ENCODE measurements at regions not wholly inside any gene's neighbourhood (a gene's known extent, or its start where the extent isn't known, plus 50 kb on each side); places are given as distances from the start of the nearest gene placed in this dataset.

DNA sequence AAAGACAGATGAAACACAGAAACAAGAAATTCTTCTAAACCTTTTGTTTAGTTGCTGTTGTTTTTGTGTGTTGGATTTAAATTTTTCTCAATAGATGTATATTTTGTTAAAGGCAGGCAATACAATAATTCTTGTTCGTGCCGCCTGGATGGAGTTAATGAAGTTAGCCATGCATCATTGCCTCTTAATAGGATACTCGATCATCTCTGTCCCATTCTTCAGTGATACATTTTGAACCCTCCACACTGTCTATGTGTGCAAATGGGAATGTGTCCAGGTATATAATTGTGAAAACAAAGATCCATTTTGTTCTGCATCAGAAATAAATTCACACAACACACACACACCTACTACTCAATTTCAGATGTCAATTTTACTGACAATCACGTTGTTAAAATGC is 186.6 kb upstream of the ADAMTS16 start:
- Mint-ChIP-seq H3K9me3 (no peaks in the 10 kb centered on the region), H3K4me3 (no peak overlapping the region), H3K27me3 (no peaks in the 10 kb centered on the region), H3K36me3 (ENCODE audit: low read depth) (no peaks in the 10 kb centered on the region), H3K27ac (no peak overlapping the region), H3K4me1 (no peaks in the 10 kb centered on the region)
- no peak for DNase-seq
- POLR2A ChIA-PET = no interaction called here
- CTCF ChIA-PET = no interaction called here

DNA sequence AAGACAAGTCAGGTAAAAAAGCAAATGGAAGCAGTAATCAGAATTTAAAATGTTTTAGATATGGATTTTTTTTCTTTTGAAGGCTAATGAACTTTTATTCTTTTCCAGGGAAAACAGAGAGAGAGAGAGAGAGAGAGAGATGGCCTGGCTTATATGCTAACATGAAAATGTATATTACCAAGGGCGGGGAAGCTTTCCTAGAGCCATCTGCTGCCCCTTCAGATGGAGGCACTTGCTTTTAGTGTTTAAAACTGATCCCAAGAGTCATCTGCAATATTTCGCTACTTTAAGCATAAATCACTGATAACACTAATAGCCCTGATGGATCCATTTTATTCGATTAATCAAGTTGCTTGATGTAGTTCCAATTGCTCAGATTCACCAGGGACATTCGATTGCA is 186.1 kb upstream of the ADAMTS16 start:
- POLR2A ChIA-PET = no interaction called here
- no peaks in the 10 kb centered on the region for H3K9me3 Mint-ChIP-seq
- H3K4me1 Mint-ChIP-seq = no peaks in the 10 kb centered on the region
- no peak overlapping the region for H3K27ac Mint-ChIP-seq
- no peak overlapping the region for H3K4me3 Mint-ChIP-seq
- no peaks in the 10 kb centered on the region for H3K36me3 Mint-ChIP-seq (ENCODE audit: low read depth)
- no peaks in the 10 kb centered on the region for H3K27me3 Mint-ChIP-seq
- CTCF ChIA-PET = no interaction called here
- DNase-seq = no peak

DNA sequence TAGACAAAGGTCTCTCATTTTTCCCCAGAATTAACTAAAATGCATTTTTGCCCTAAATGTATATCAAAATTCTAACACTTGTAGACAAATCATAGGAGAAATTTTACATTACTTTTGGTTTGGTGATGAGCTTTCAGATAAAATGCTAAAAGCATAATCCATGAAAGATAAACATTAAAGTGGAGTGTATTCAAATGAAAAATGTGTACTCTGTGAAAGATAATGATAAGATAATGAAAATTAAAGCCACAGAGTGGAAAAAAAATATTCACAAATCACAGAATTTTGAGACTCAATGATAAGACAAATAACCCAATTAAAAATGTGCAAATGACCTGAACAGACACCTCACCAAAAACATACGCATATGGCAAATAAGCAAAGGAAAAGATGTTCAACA is 176.9 kb upstream of the ADAMTS16 start:
- H3K4me3 Mint-ChIP-seq = no peak overlapping the region
- H3K9me3 Mint-ChIP-seq = no peaks in the 10 kb centered on the region
- no peaks in the 10 kb centered on the region for H3K36me3 Mint-ChIP-seq (ENCODE audit: low read depth)
- H3K27me3 Mint-ChIP-seq = no peaks in the 10 kb centered on the region
- H3K4me1 Mint-ChIP-seq = no peaks in the 10 kb centered on the region
- ChIA-PET CTCF (no interaction called here), POLR2A (no interaction called here)
- H3K27ac Mint-ChIP-seq = no peak overlapping the region
- DNase-seq = no peak

DNA sequence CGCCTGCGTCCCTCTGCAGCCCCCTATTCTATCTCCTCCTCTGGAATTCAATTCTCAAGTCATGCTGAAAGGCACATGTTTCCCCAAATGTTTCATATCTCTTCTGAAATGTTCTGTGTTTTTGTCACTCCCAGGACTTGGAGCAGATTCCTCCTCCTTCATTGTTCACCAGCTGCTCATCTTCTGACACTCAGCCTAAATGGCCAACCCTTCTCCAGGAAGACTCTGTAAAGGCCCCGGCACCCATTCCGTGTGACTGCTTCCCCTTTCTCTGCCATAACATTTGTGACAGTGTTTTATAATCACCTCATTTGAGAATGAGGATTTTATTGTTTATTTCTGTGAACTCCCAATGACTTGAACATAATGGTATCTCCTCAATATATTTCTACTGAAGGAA is 170.8 kb upstream of the ADAMTS16 start:
- H3K4me3 Mint-ChIP-seq = no peak overlapping the region
- ChIA-PET CTCF (no interaction called here), POLR2A (no interaction called here)
- no peak overlapping the region for H3K27ac Mint-ChIP-seq
- H3K36me3 Mint-ChIP-seq (ENCODE audit: low read depth) = no peaks in the 10 kb centered on the region
- DNase-seq = no peak
- H3K9me3 Mint-ChIP-seq = no peaks in the 10 kb centered on the region
- H3K4me1 Mint-ChIP-seq = no peaks in the 10 kb centered on the region
- no peaks in the 10 kb centered on the region for H3K27me3 Mint-ChIP-seq

DNA sequence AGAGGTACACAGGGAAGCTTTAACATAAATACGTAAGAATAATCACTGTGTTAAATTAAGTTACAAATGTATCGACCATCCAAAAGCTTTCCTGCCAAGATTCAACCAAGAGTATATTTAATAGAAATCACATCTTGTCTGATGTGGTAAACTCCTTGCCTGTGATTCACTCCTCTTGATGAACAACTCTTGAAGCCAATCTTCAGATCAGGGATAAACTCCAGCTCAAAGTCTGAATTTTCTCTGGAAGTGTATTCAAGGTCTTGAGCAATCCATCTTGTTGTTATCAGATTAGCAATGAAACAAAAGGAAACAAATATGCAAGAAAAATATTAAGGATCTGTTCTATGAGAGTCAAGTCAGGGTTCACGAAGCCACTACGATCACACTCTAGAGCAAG is 170.0 kb upstream of the ADAMTS16 start:
- no peaks in the 10 kb centered on the region for H3K4me1 Mint-ChIP-seq
- no peaks in the 10 kb centered on the region for H3K27me3 Mint-ChIP-seq
- no peak overlapping the region for H3K4me3 Mint-ChIP-seq
- POLR2A ChIA-PET = no interaction called here
- no peak overlapping the region for H3K27ac Mint-ChIP-seq
- no peak for DNase-seq
- CTCF ChIA-PET = no interaction called here
- H3K9me3 Mint-ChIP-seq = no peaks in the 10 kb centered on the region
- no peaks in the 10 kb centered on the region for H3K36me3 Mint-ChIP-seq (ENCODE audit: low read depth)

DNA sequence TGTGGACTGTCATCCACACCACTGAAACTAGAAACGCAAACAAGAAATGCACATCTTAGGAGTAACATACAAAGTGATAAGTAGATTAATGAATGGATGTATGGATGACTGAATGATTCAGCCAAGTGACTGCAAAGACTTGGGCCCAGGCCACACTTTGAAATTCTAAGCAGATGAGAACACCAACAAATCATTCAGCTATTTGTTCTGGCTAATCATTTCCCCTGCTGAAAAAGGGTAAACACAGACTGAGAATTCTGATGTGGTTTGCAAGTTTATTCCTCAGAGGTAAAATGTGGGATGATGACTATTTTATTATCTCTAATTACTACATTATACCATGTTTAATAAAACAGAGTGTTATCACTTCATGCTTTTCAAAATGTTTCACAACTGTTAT is 163.2 kb upstream of the ADAMTS16 start:
- POLR2A ChIA-PET = no interaction called here
- CTCF ChIA-PET = interaction anchor here (1.2 kb wide), 1 partner anchor 36 kb away, joined by 3 read pairs; no protein-coding TSS in a partner anchor
- Mint-ChIP-seq H3K27ac (no peak overlapping the region), H3K27me3 (no peaks in the 10 kb centered on the region), H3K4me3 (no peak overlapping the region), H3K9me3 (no peaks in the 10 kb centered on the region), H3K4me1 (no peaks in the 10 kb centered on the region), H3K36me3 (ENCODE audit: low read depth) (no peaks in the 10 kb centered on the region)
- no peak for DNase-seq

DNA sequence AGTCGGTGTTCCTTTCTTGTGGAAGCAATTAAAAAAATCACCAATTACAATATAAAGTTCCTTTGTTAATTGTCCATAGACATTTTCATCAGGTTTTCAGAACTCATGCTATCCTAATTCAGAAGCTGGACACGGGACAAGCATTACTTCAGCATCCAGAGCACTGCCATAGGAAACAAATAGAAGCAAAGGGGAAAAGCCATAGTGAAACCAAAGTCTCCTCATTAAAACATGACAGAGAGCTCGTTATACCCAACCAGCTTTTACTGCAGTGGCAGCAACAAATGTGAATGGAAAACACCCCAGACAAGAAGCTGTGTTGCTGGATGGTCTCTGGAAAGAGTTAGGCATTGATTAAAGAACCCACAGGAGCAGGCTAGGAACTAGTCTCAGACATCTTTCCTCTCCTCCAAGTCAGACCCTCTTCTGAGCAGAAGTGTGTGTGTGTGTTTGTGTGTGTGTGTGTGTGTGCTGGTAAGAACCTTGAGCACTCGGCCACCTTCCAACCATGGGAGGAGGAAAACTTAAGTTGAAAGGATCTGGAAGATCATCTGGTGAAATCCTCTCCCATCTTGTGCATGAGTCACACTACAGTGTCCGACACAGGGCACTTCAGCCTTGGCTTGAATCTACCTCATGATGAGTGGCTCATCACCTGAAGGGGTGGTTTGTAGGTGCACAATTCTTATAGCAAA is 162.6 kb upstream of the ADAMTS16 start:
- H3K27ac Mint-ChIP-seq = no peak overlapping the region
- H3K4me3 Mint-ChIP-seq = no peak overlapping the region
- no peaks in the 10 kb centered on the region for H3K36me3 Mint-ChIP-seq (ENCODE audit: low read depth)
- no peaks in the 10 kb centered on the region for H3K27me3 Mint-ChIP-seq
- H3K9me3 Mint-ChIP-seq = no peaks in the 10 kb centered on the region
- DNase-seq = no peak
- POLR2A ChIA-PET = no interaction called here
- CTCF ChIA-PET = interaction anchor here (1.2 kb wide), 1 partner anchor 35 kb away, joined by 3 read pairs; no protein-coding TSS in a partner anchor
- H3K4me1 Mint-ChIP-seq = no peaks in the 10 kb centered on the region

DNA sequence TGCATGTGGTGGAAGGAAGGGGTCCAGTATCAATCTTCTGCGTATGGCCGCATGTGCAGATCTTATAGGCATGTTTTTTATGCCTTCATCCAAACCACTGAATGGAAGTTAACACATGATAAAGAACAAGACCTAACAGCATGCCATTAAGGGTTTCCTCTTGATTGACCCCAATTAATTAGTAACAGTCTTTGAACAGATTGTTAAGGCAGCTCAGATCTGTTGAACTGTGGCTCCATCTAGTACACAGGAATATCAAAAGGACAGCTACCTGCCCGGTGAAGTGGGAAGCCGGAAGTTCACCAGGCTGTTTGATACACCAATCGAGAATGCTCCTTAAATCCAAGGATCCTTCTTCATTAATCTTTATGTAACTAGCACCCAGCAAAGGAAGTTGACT is 159.9 kb upstream of the ADAMTS16 start:
- POLR2A ChIA-PET = no interaction called here
- Mint-ChIP-seq H3K4me3 (no peak overlapping the region), H3K4me1 (no peaks in the 10 kb centered on the region), H3K27me3 (no peaks in the 10 kb centered on the region), H3K36me3 (ENCODE audit: low read depth) (no peaks in the 10 kb centered on the region), H3K9me3 (no peaks in the 10 kb centered on the region), H3K27ac (no peak overlapping the region)
- CTCF ChIA-PET = no interaction called here
- DNase-seq = no peak

DNA sequence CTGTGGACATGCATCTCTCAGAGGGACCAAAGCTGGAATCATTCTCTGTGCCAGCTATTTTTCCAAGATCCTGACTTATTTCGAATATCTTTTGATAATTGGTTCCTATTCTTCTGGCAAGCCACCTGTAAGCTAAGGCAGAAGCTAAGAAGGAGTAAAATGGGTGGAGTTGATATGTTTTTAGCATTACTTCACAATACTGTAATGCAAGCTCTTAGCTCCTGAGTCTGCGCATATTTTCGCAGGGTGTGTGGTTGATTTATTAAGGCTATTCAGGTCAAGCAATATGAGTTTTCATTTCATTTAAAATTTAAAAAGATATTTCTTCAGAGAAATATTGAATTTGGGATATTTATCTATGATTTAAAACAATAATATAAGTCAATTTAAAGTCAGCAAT is 158.5 kb upstream of the ADAMTS16 start:
- CTCF ChIA-PET = no interaction called here
- H3K9me3 Mint-ChIP-seq = no peaks in the 10 kb centered on the region

DNA sequence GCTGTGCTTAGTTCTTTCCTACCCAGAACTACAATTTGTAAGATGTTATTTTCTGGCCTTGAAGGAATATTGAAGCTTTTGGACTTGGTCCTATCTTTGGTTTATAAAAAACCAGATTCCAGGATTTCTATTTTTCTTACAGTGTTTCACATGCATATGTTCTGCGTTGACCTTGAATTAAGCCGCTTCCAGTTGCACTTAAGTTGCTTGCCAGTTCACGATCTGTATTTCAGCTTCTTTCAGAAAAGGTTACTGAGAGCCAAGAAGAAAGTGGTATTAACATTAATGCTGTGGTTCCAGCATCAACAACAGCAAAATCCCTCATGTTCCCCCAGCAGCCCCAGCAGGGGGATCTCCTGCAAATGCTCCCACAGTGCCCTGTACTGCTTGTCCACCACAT is 156.4 kb upstream of the ADAMTS16 start:
- no peak overlapping the region for H3K27ac Mint-ChIP-seq
- no peaks in the 10 kb centered on the region for H3K27me3 Mint-ChIP-seq
- no peak overlapping the region for H3K4me3 Mint-ChIP-seq
- H3K9me3 Mint-ChIP-seq = no peaks in the 10 kb centered on the region
- H3K4me1 Mint-ChIP-seq = no peaks in the 10 kb centered on the region
- DNase-seq = no peak
- CTCF ChIA-PET = no interaction called here
- no peaks in the 10 kb centered on the region for H3K36me3 Mint-ChIP-seq (ENCODE audit: low read depth)
- POLR2A ChIA-PET = no interaction called here

More for the DNA sequence above, 158.5 kb upstream of the ADAMTS16 start:
- Mint-ChIP-seq H3K36me3 (ENCODE audit: low read depth) (no peaks in the 10 kb centered on the region), H3K4me3 (no peak overlapping the region), H3K27me3 (no peaks in the 10 kb centered on the region), H3K4me1 (no peaks in the 10 kb centered on the region), H3K27ac (no peak overlapping the region)
- DNase-seq = no peak
- POLR2A ChIA-PET = no interaction called here

DNA sequence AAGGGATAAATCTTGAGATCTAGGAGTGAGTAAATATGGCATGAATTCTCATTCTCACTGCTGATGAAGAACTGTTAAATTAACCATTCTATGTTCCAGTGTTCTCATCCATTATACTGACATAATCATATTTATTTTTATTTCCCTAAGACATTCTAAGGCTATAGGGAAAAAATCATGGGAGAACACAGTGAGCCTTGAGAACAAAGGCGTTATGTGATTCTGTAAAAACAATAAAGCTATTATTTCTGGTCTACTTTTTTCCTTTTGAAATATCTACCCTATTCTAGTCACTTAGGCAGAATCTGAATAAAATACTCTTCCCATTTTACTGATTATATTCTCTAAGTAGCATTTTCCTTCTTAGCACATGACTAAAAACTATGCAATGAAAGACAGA is 155.7 kb upstream of the ADAMTS16 start:
- no peak for DNase-seq
- H3K27me3 Mint-ChIP-seq = no peaks in the 10 kb centered on the region
- H3K4me3 Mint-ChIP-seq = no peak overlapping the region
- H3K9me3 Mint-ChIP-seq = no peaks in the 10 kb centered on the region
- no peaks in the 10 kb centered on the region for H3K4me1 Mint-ChIP-seq
- H3K27ac Mint-ChIP-seq = no peak overlapping the region
- CTCF ChIA-PET = no interaction called here
- POLR2A ChIA-PET = no interaction called here
- no peaks in the 10 kb centered on the region for H3K36me3 Mint-ChIP-seq (ENCODE audit: low read depth)

DNA sequence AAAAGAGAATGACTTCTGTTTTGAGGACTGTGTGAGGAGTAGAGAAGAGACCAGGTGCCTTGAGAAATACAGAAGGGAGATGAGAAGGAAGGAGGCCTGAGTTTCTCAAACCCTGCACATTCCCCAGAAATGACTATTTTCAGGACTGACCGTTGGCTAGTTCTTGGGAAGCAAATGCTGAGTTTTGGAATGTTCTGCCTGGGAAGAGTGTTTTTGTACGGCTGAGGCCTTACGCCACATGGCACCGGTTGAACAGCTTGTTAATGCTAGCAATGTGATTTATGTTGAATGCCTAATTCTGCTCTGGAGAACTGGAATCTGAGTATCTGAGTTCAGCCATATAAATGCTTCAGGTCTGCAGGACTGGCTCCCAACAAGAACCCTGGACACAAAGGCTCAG is 152.7 kb upstream of the ADAMTS16 start:
- Mint-ChIP-seq H3K9me3 (no peaks in the 10 kb centered on the region), H3K4me1 (no peaks in the 10 kb centered on the region), H3K36me3 (ENCODE audit: low read depth) (no peaks in the 10 kb centered on the region), H3K4me3 (no peak overlapping the region), H3K27me3 (no peaks in the 10 kb centered on the region), H3K27ac (no peak overlapping the region)
- CTCF ChIA-PET = no interaction called here
- no peak for DNase-seq
- POLR2A ChIA-PET = interaction anchor here (0.9 kb wide), 1 partner anchor 12 kb away, joined by 3 read pairs; no protein-coding TSS in a partner anchor

DNA sequence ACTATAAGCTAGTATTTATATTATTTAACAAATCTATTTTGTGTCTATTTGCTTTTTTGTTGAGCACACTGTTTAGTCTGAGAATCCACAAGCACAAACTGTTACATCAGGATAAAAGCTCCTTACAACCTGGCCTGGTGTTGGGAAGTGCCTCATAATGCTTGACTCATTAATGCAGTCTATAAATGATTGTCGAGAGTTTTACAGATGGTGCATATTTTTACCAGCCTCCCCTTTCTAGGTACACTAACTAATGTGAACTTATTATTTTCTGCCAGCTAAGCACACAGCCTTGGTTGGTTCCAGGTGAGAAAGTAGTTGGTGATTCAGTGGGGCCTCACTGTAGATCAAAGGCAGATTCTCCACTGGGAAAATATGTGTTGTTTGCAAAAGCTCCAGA is 151.0 kb upstream of the ADAMTS16 start:
- ChIA-PET CTCF (no interaction called here), POLR2A (no interaction called here)
- no peak overlapping the region for H3K4me3 Mint-ChIP-seq

DNA sequence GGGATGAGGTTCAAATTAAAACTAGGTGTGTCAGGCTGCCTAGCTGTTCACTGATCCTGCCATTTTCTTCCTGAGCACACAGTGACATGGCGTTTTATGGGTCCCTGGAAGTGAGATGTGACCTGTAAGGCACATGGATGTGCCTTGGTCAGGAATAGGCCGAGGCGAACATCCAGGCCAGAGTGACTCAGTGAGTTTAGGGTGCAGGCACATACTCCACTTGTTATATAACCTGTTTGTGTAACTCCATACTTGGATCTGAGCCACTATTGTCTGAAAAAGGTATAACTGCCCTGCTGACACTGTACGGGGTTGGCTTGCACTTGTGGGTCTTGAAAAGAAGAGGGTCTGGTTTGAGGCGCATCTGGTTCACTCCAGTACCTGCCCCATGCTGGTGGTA is 150.1 kb upstream of the ADAMTS16 start:
- ChIA-PET POLR2A (no interaction called here), CTCF (no interaction called here)
- DNase-seq = no peak
- H3K27me3 Mint-ChIP-seq = no peaks in the 10 kb centered on the region
- H3K27ac Mint-ChIP-seq = no peak overlapping the region
- no peaks in the 10 kb centered on the region for H3K4me1 Mint-ChIP-seq
- H3K9me3 Mint-ChIP-seq = no peaks in the 10 kb centered on the region
- no peak overlapping the region for H3K4me3 Mint-ChIP-seq
- H3K36me3 Mint-ChIP-seq (ENCODE audit: low read depth) = no peaks in the 10 kb centered on the region

More for the DNA sequence above, 151.0 kb upstream of the ADAMTS16 start:
- DNase-seq = no peak
- H3K9me3 Mint-ChIP-seq = no peaks in the 10 kb centered on the region
- no peak overlapping the region for H3K27ac Mint-ChIP-seq
- no peaks in the 10 kb centered on the region for H3K27me3 Mint-ChIP-seq
- H3K4me1 Mint-ChIP-seq = no peaks in the 10 kb centered on the region
- H3K36me3 Mint-ChIP-seq (ENCODE audit: low read depth) = no peaks in the 10 kb centered on the region
